ENCODE measurements at regions not wholly inside any gene's neighbourhood (a gene's known extent, or its start where the extent isn't known, plus 50 kb on each side); places are given as distances from the start of the nearest gene placed in this dataset.

DNA sequence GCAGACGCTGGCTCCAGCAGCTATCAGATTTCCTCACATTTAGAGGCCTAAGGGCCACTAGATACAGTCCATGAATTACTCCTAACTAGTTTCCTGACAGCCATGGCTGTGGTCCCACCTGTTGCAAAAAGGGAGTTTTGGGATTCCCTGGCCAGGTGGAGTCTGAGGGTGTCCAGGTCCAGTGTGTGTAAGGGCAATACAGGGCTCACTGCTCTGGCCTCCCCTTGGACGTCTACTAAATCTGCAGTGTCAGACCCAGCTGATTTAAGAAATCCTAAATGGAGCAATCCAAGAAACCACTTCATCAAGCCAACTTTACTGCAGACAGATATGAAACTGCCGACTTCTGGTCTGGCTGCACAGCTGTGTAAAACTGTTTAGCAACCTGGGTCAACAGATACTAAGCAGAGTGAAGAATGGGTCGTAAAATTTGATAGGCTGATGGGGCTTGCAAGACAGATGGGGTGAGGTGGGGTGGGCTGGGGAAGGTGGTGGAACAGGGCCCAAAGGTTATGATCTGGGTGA lies 116.4 kb downstream of the GADD45G start:
- TF ChIP-seq POLR2A (IDR thresholded peaks at IDR 0.05; ENCODE audit: extremely low read depth, insufficient read length): no peak
- TF ChIP-seq, protein P1, sequence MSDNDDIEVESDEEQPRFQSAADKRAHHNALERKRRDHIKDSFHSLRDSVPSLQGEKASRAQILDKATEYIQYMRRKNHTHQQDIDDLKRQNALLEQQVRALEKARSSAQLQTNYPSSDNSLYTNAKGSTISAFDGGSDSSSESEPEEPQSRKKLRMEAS (IDR thresholded peaks at IDR 0.05; ENCODE audit: low read depth, low read length): no peak
